HCT116 (cell line): ENCODE measurements at regions not wholly inside any gene's neighbourhood (a gene's known extent, or its start where the extent isn't known, plus 50 kb on each side); places are given as distances from the start of the nearest gene placed in this dataset.

Source experiments
- ATAC-seq: fragments of 200-7000 bp; cut with Tn5 transposase; 2 replicates; pipeline ENCODE4 v1.9.1; 2020; ENCODE audit warnings: mild to moderate bottlenecking, moderate library complexity
- BruUV-seq: library from RNA; stranded (reverse); fragments of 400-500 nt; replicated peaks from 2 replicates; lab custom pipeline; 2021; lab: Mats Ljungman, UMichigan
- CTCF ChIA-PET: fragments of 300-600 bp; sonication (Branson Sonifier 250); formaldehyde crosslinking; loops from one replicate; lab custom pipeline; 2021; ENCODE audit warnings: antibody characterized with exemption; lab: Charles Lee
- POLR2A ChIA-PET: fragments of 300-600, 350-600 bp; sonication (Branson Sonifier 250); formaldehyde crosslinking; loops from one replicate; lab custom pipeline; 2021; ENCODE audit warnings: antibody characterized with exemption; lab: Charles Lee
- RAD21 ChIA-PET, 2 experiments: fragments of 300-600 bp; sonication (Branson Sonifier 250); formaldehyde crosslinking; loops; one replicate each; lab custom pipeline; 2023; ENCODE audit warnings: low total read pairs in 2 of 2; ENCODE audit not compliant: uncharacterized antibody in 2 of 2, unreplicated experiment in 2 of 2, low non-redundant PET in 1 of 2; lab: Charles Lee
- DNase-seq: peaks from one replicate; pipeline ENCODE4 v3.0.0-alpha.2; 2010; ENCODE audit warnings: low read depth, low spot score
- H2AFZ ChIP-seq: fragments of 200-600 bp; shearing (Covaris generic), sonication (generic); 2 replicates; pipeline ENCODE4 v1.6.1; 2017; ENCODE audit warnings: low read depth, mixed run types, mixed read lengths, antibody characterized with exemption, low read length; ENCODE audit not compliant: poor library complexity, severe bottlenecking
- H3K27ac ChIP-seq: 2 replicates; pipeline ENCODE4 v1.5.1; 2012; ENCODE audit warnings: low read depth, low read length
- H3K27me3 ChIP-seq: fragments of 200-600 bp; sonication (generic); 2 replicates; pipeline ENCODE4 v1.6.1; 2016; ENCODE audit warnings: mixed run types, low read length, mixed read lengths; ENCODE audit not compliant: insufficient read depth
- H3K36me3 ChIP-seq, 2 experiments: fragments of 200-500 bp in 1 of 2; fragments of 200-600 bp in 1 of 2; sonication (Bioruptor generic) in 1 of 2; sonication (generic) in 1 of 2; 2 replicates each; pipeline versions ENCODE4 v1.5.1 to v1.6.1; 2014 to 2016; ENCODE audit warnings: low read length in 2 of 2, inconsistent platforms in 1 of 2, mixed read lengths in 1 of 2, mixed run types in 1 of 2; ENCODE audit not compliant: insufficient read depth in 2 of 2, control insufficient read depth in 1 of 2
- H3K4me1 ChIP-seq, 2 experiments: fragments of 200-600 bp in 1 of 2; sonication (generic) in 1 of 2; 2 replicates each; pipeline versions ENCODE4 v1.5.1 to v1.6.1; 2012 to 2017; ENCODE audit warnings: low read length in 2 of 2, inconsistent platforms in 1 of 2, mild to moderate bottlenecking in 1 of 2, mixed read lengths in 1 of 2, mixed run types in 1 of 2, moderate library complexity in 1 of 2; ENCODE audit not compliant: insufficient read depth in 2 of 2, control insufficient read depth in 1 of 2
- H3K4me2 ChIP-seq: fragments of 200-600 bp; sonication (generic); 2 replicates; pipeline ENCODE4 v1.6.1; 2017; ENCODE audit warnings: mixed run types, low read length, mixed read lengths
- H3K4me3 ChIP-seq, 2 experiments: fragments of 200-600 bp in 1 of 2; sonication (generic) in 1 of 2; replicated peaks in 1 of 2; 2 replicates each; pipeline ENCODE4 v1.5.1; 2011 to 2016; ENCODE audit warnings: low read length in 2 of 2, control low read depth in 1 of 2, low read depth in 1 of 2, mild to moderate bottlenecking in 1 of 2, mixed read lengths in 1 of 2, mixed run types in 1 of 2
- H3K79me2 ChIP-seq: fragments of 200-600 bp; sonication (generic); 2 replicates; pipeline ENCODE4 v1.6.1; 2017; ENCODE audit warnings: mild to moderate bottlenecking, mixed run types, low read length, moderate library complexity, mixed read lengths; ENCODE audit not compliant: insufficient read depth
- H3K9ac ChIP-seq: fragments of 200-600 bp; sonication (generic); 2 replicates; pipeline ENCODE4 v1.6.1; 2016; ENCODE audit warnings: low read length, mixed read lengths
- H3K9me2 ChIP-seq: fragments of 200-600 bp; sonication (generic), shearing (Covaris generic); 2 replicates; pipeline ENCODE4 v1.6.1; 2017; ENCODE audit warnings: mixed run types, mild to moderate bottlenecking, moderate library complexity; ENCODE audit not compliant: insufficient read depth
- H3K9me3 ChIP-seq, 2 experiments: fragments of 200-500 bp in 1 of 2; fragments of 200-600 bp in 1 of 2; sonication (Bioruptor generic) in 1 of 2; sonication (generic) in 1 of 2; 2 replicates each; pipeline ENCODE4 v1.6.1; 2014 to 2017; ENCODE audit warnings: low read length in 2 of 2, mixed read lengths in 2 of 2, inconsistent platforms in 1 of 2, low read depth in 1 of 2, mild to moderate bottlenecking in 1 of 2, mixed run types in 1 of 2, moderate library complexity in 1 of 2; ENCODE audit not compliant: control insufficient read depth in 1 of 2, insufficient read depth in 1 of 2
- H4K20me1 ChIP-seq: fragments of 200-600 bp; sonication (generic), shearing (Covaris generic); 2 replicates; pipeline ENCODE4 v1.6.1; 2017; ENCODE audit warnings: mixed run types, mild to moderate bottlenecking, moderate library complexity; ENCODE audit not compliant: insufficient read depth
- CBX3 ChIP-seq: IDR thresholded peaks from 2 replicates; pipeline ENCODE4 v1.6.1; 2012; ENCODE audit warnings: low read depth
- CEBPB ChIP-seq: IDR thresholded peaks from 2 replicates; pipeline ENCODE4 v1.6.1; 2012; ENCODE audit warnings: low read depth
- EZH2 ChIP-seq: fragments of 200-600 bp; sonication (generic); IDR thresholded peaks from 2 replicates; pipeline ENCODE4 v1.6.1; 2017; ENCODE audit warnings: antibody characterized with exemption, mixed run types
- FOSL1 ChIP-seq: IDR thresholded peaks from 2 replicates; pipeline ENCODE4 v1.6.1; 2012; ENCODE audit warnings: low read depth
- RAD21 ChIP-seq: IDR thresholded peaks from 2 replicates; pipeline ENCODE4 v1.6.1; 2012; ENCODE audit warnings: low read depth, mild to moderate bottlenecking
- SIN3A ChIP-seq: IDR thresholded peaks from 2 replicates; pipeline ENCODE4 v1.6.1; 2012; ENCODE audit warnings: low read depth
- SRF ChIP-seq: IDR thresholded peaks from 2 replicates; pipeline ENCODE4 v1.6.1; 2012; ENCODE audit warnings: low read depth
- YY1 ChIP-seq: IDR thresholded peaks from 2 replicates; pipeline ENCODE4 v1.6.1; 2011; ENCODE audit warnings: low read length, low read depth, moderate library complexity, mild to moderate bottlenecking; ENCODE audit not compliant: insufficient replicate concordance; ENCODE audit errors: extremely low read depth
- intact Hi-C: fragments of 100-400 bp; cut with micrococcal nuclease; formaldehyde crosslinking; loops from 2 replicates; pipeline ENCODE4 v1.10.0; 2022
- TF ChIP-seq, protein P1 (sequence below): IDR thresholded peaks from 2 replicates; pipeline ENCODE4 v1.6.1; 2012
- TF ChIP-seq, protein P2 (sequence below), 3 experiments: fragments of 200-600 bp in 1 of 3; sonication (generic) in 1 of 3; IDR thresholded peaks in 2 of 3; conservative IDR thresholded peaks in 1 of 3; 2 replicates each; pipeline ENCODE4 v1.5.1; 2012 to 2017; ENCODE audit warnings: low read depth in 2 of 3, low read length in 2 of 3, antibody characterized with exemption in 1 of 3, borderline replicate concordance in 1 of 3, control low read depth in 1 of 3, mild to moderate bottlenecking in 1 of 3, mixed read lengths in 1 of 3, mixed run types in 1 of 3, moderate library complexity in 1 of 3; ENCODE audit not compliant: insufficient read depth in 1 of 3
- TF ChIP-seq, protein P3 (sequence below): IDR thresholded peaks from 2 replicates; pipeline ENCODE4 v1.6.1; 2012

DNA sequence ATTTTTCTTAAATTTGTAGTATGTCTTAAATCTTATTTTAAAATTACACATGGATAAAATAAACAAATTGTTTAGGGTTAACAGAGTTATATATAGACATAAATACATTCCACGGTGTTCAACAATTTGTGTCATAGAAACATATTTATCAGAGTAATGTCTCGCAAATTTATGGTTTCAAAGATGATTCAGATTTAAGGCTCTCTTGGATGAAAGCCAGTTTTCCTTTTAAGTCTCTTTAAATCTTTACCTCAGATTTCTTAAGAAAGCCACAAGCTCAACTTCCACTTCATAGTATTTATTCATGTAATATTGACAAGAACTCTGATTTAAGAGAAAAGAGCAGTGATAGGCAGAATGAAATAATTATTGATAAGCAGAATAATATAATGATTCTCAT is 1254.8 kb upstream of the ADGRL3 start:
- no TSS peak for BruUV-seq
- RAD21 ChIA-PET: no interaction called here
- Histone ChIP-seq H3K4me3 (no peak overlapping the region), H3K79me2 (no peaks in the 10 kb centered on the region), H3K27ac (no peak overlapping the region), H3K9me3 (peaks cover 11 to 48% of the 10 kb centered on the region in 2 experiments; a peak in 2 of 4 replicates), H3K4me2 (no peak overlapping the region), H4K20me1 (no peaks in the 10 kb centered on the region), H3K9ac (no peak overlapping the region), H2AFZ (no peak overlapping the region), H3K4me1 (no peaks in the 10 kb centered on the region), H3K27me3 (no peaks in the 10 kb centered on the region), H3K9me2 (no peaks in the 10 kb centered on the region), H3K36me3 (no peaks in the 10 kb centered on the region)
- CTCF ChIA-PET: no interaction called here
- POLR2A ChIA-PET: no interaction called here
- TF ChIP-seq YY1 (no peak), EZH2 (no peak)
- TF ChIP-seq, protein P1, sequence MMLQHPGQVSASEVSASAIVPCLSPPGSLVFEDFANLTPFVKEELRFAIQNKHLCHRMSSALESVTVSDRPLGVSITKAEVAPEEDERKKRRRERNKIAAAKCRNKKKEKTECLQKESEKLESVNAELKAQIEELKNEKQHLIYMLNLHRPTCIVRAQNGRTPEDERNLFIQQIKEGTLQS: no peak
- no peak for ATAC-seq
- intact Hi-C loops: no loop called here
- DNase-seq: no peak

DNA sequence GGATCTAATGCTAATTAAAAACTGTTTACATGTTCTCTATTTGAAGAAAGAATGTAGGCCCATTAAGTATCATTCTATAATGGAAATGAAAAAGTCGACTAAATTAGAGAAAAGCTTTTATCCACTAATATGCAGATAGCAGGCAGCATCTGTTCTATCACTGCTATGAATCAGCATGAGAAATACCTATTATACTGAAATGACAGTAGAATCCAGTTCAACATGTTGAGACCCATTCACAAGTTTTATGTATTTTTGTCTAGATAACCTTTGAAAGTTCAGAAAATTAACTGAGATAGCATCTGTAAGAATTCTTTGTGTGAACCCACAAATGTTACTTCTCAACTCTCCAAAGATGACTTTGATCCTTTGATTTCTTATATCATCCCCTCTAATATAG is 1254.4 kb upstream of the ADGRL3 start:
- no peak for ATAC-seq
- no peak overlapping the region for H3K4me3 ChIP-seq
- H4K20me1 ChIP-seq: no peaks in the 10 kb centered on the region
- RAD21 ChIA-PET: no interaction called here
- H3K4me2 ChIP-seq: no peak overlapping the region
- peaks cover 11 to 48% of the 10 kb centered on the region in 2 experiments; a peak in 2 of 4 replicates for H3K9me3 ChIP-seq
- no peaks in the 10 kb centered on the region for H3K36me3 ChIP-seq
- intact Hi-C loops: no loop called here
- H3K4me1 ChIP-seq: no peaks in the 10 kb centered on the region
- H3K79me2 ChIP-seq: no peaks in the 10 kb centered on the region
- no peak overlapping the region for H3K9ac ChIP-seq
- BruUV-seq: no TSS peak
- TF ChIP-seq SRF: no peak
- no peak for TF ChIP-seq CEBPB
- no peak for TF ChIP-seq FOSL1
- TF ChIP-seq EZH2: no peak
- TF ChIP-seq CBX3: no peak
- TF ChIP-seq, protein P2, sequence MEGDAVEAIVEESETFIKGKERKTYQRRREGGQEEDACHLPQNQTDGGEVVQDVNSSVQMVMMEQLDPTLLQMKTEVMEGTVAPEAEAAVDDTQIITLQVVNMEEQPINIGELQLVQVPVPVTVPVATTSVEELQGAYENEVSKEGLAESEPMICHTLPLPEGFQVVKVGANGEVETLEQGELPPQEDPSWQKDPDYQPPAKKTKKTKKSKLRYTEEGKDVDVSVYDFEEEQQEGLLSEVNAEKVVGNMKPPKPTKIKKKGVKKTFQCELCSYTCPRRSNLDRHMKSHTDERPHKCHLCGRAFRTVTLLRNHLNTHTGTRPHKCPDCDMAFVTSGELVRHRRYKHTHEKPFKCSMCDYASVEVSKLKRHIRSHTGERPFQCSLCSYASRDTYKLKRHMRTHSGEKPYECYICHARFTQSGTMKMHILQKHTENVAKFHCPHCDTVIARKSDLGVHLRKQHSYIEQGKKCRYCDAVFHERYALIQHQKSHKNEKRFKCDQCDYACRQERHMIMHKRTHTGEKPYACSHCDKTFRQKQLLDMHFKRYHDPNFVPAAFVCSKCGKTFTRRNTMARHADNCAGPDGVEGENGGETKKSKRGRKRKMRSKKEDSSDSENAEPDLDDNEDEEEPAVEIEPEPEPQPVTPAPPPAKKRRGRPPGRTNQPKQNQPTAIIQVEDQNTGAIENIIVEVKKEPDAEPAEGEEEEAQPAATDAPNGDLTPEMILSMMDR (IDR thresholded peaks at IDR 0.05 in 2 of 3, conservative IDR thresholded peaks at IDR 0.05 in 1 of 3; ENCODE audit: borderline replicate concordance in 1 of 3, insufficient read depth in 1 of 3, low read depth in 2 of 3, low read length in 2 of 3): no peak
- TF ChIP-seq SIN3A: no peak
- TF ChIP-seq, protein P3, sequence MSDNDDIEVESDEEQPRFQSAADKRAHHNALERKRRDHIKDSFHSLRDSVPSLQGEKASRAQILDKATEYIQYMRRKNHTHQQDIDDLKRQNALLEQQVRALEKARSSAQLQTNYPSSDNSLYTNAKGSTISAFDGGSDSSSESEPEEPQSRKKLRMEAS: no peak
- TF ChIP-seq RAD21: no peak
- TF ChIP-seq, all 23 proteins: peak for 0
- ChIA-PET POLR2A (no interaction called here), CTCF (no interaction called here)
- Histone ChIP-seq H3K9me2 (no peaks in the 10 kb centered on the region), H2AFZ (no peak overlapping the region), H3K27me3 (no peaks in the 10 kb centered on the region), H3K27ac (no peak overlapping the region)
- no peak for DNase-seq
